HG03064 (cell line): ENCODE measurements at regions not wholly inside any gene's neighbourhood (a gene's known extent, or its start where the extent isn't known, plus 50 kb on each side); places are given as distances from the start of the nearest gene placed in this dataset.

Experiments
- ATAC-seq: cut with Tn5 transposase; IDR thresholded peaks from one replicate; pipeline ENCODE4 v1.9.1; 2021; ENCODE audit warnings: low read depth; ENCODE audit not compliant: unreplicated experiment

GRCh38 chr20:39699166-39699725 is 737.1 kb downstream of the DHX35 start:
- ATAC-seq: no peak

DNA sequence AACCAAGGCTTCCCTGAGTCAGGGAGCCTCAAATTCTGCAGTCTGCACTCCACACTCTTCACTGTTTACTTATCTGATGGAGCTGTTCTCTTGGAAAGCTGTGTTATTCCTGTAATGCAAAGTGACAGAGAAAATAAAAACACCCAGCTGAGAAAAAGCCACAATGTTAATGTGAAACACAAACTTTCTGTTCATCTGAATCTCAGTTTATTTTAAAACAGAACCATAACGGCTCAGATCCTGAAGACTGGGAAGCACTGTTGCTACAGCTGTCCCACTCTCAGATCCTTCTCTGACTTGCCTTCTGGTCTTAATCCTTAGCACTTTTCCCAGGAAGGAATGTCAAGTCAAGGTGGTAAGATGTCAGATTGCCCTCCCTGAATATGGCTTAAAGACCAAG is 736.6 kb downstream of the DHX35 start:
- ATAC-seq: no peak

DNA sequence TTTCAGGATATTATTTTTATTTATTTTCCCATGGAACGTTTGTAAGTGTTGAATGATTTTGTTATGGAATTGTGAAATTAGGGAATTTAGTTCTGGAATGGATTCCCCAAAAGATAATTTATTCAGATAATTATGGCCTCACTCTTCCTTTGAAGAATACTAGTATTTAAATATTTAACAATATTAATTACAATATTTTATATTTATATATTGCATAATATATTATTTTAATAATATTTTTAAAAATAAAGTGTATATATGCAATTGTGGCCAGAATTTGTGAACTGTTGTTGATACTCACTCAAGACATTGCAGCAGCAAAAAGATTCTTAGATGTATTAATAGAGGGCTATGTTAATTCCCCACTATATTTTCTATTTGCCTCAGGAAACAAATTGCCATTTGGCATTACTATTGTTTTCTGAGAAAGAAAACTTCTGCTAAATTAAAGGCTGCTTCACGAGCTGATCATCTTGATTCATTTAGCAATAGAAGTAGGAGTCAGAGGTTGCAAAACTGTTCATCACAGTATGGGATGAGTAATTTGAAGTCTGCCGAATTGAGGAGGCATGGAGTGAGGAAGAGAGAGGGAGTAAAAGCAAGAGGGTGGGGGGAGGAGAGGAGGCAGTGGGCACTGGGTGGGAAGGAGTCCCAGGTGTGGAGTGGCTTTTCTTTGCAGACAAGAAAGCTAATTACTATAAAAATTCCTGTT is 729.2 kb downstream of the DHX35 start:
- no peak for ATAC-seq

GRCh38 chr20:39676857-39677391 is 714.8 kb downstream of the DHX35 start:
- no peak for ATAC-seq

GRCh38 chr20:39676241-39676640 is 714.1 kb downstream of the DHX35 start:
- no peak for ATAC-seq

DNA sequence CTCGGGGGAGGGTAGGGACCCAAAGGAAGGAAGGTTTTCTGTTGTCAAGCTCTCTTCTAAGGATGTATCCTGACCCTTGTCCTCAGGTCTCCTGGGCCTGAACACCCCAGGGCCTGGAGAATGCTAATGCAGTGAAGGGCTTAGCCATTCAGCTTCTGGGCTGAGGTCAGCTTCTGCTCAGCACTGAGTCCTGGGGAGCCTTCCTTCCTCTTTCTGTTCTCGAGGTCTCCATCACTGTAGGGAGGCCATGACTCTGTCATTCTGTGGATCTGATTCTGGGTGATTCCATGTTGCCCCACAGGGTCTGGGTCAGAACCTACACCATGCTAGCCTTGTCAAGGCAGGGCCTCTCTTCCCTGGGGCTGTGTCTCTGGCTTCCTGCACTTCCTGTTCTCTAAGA is 712.7 kb downstream of the DHX35 start:
- no peak for ATAC-seq

GRCh38 chr20:39670988-39671387 is 708.8 kb downstream of the DHX35 start:
- ATAC-seq: no peak

DNA sequence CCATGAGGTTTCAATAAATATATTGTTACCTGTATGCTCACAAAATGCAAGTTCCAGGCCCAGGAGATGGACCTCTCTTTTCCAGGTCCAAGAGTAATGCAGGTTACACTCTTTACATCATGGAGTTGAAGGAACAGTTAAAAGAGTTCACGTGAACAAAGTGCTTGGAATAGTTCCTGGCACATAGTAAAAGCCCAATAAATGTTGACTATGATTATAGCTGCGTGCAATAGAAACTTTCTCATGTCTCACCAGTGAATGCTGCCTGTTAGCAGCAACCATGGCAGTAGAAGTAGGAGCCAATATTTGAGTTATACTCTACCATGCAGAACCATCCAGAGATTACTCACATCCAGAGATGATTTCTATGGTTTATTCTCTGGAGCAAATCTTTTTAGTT is 707.5 kb downstream of the DHX35 start:
- no peak for ATAC-seq

- no peak for ATAC-seq
Observed at GRCh38 chr20:39668038-39668437, 705.9 kb downstream of the DHX35 start.

DNA sequence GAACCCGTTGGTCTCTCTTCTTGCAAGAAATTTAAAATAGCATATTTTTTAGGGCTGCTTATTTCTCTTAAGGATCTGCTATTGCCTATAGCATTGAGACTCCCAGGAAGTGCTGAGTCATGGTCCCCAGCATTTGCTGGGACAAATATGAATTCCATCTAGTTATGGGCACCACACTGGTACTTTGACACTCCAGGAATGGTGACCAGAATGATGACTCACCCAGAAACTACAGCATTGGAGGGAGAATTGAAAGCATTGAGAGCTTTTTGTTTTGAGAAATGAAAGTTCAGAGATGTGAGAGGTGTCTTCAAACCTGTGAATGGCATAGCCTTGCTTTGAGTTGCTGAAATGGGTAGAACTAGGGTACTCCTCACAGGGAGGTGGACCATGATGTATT is 699.7 kb downstream of the DHX35 start:
- ATAC-seq: no peak

- no peak for ATAC-seq
Observed at GRCh38 chr20:39660965-39661364, 698.8 kb downstream of the DHX35 start.

- no peak for ATAC-seq
Observed at GRCh38 chr20:39660226-39660625, 698.1 kb downstream of the DHX35 start.

DNA sequence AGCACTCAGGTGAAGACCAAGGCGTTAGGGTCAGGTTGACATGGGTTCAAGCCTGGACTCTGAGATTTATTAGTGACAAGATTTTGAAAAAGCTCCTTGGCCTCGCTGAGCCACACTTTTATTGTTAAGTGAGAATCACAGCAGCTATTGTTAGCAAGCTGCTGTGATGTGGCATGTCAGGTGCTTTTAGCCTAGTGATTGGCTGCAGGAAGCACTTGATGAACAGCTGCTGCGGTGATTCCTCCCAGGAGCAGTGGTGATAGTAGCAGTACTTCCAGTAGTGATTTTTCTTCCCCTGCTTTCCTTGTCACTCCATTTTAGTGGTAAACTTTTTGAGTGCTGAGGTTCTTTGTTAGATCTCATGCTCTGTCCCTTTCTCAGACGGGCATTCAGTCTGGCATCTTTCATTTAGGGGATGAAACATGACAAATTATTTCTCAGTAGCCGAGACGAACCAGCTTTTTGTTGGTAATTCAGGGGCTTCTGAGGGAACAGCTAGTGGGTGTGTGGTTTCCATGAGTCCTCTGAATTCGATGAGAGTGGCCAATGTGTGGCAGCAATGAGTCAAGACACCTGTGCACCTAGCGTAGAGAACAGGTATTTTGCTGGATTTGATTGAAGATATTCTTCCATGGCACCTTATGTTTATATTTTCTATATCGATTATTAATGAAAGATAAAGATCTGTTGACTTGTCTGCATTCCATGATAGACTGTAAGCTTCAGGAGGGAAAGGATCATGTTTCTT is 696.7 kb downstream of the DHX35 start:
- no peak for ATAC-seq

DNA sequence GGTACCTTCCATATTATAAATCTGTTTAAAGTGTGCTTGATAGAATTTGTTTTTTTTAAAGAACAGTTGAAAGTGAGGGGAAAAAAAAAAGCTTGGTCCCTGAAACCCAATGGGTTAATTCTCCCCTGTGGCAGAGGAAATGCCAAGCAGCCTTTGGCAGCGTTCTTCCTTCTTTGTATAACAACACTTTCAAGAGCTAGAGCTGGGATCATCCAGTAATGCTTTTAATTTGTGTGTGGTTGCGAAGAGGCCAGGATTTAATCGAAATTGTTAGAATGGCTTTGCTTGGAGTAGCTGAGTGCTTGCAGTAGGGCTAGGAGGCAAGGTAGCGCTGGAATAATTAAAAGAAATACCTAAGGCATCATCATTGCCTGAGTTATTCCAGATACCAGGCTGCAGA is 692.0 kb downstream of the DHX35 start:
- no peak for ATAC-seq

DNA sequence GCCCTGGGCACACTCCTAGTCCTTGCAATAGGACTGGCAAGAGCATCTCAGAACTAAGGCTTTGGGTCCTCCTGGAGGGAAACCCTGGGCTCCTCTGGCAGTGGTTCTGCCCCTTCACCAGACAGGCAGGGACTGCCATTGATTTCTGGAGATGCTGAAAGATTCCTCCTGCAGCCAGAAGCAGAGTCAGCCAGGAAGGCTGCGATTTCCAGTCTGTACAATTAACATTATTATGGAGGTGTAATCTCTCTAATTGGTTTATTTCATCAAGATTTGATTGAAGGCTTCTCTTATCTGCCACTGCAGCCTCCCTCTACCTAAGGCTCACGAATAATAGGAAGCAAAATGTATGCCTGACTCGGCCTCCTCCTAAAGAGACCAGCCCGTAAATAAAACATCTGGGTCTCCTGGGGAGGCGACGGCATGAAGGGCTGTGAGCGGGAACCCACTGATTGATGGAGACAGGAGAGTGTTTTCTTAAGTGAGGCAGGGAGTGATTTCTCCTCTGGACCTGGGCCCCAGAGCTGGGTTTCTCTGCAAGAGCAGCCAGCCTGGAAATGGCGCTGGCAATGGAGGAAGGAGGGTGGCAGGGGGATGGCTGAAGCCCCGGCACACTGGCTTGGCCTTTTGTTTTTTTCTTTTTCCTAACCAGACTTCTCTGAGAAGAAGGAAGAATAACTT is 689.6 kb downstream of the DHX35 start:
- ATAC-seq: no peak

GRCh38 chr20:39646874-39647413 is 684.8 kb downstream of the DHX35 start:
- no peak for ATAC-seq

GRCh38 chr20:39645131-39645530 is 683.0 kb downstream of the DHX35 start:
- ATAC-seq: no peak

DNA sequence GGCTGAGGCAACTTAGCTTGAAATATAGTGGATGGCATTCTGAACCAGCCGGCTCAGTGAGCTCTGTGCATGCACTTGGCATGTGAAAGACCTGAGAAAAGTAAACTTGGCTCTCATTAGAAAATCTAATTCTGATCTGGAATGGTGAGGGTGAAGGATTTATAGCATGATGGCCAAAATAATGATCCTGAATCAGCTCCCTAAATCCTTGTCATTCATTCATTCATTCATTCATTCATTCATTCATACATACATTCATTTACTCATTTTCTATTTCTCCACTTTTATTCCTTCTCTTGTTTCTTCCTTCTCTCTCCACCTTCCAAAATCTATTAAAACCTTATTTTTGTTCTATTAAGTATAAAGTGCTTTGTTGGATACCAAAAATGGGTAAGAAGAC is 681.1 kb downstream of the DHX35 start:
- no peak for ATAC-seq

- ATAC-seq: no peak
Observed at GRCh38 chr20:39641423-39641822, 679.3 kb downstream of the DHX35 start.

GRCh38 chr20:39640147-39640546 is 678.0 kb downstream of the DHX35 start:
- ATAC-seq: no peak

GRCh38 chr20:39638731-39639130 is 676.6 kb downstream of the DHX35 start:
- no peak for ATAC-seq
